GM12873 (cell line): ENCODE measurements at regions not wholly inside any gene's neighbourhood (a gene's known extent, or its start where the extent isn't known, plus 50 kb on each side); places are given as distances from the start of the nearest gene placed in this dataset.

Experiments used
- CTCF ChIP-seq: IDR thresholded peaks from 2 replicates; pipeline ENCODE4 v1.5.1; 2012; ENCODE audit warnings: low read depth, mild to moderate bottlenecking, moderate library complexity, low read length, control low read depth; ENCODE audit not compliant: insufficient read depth; ENCODE audit errors: missing control alignments

DNA sequence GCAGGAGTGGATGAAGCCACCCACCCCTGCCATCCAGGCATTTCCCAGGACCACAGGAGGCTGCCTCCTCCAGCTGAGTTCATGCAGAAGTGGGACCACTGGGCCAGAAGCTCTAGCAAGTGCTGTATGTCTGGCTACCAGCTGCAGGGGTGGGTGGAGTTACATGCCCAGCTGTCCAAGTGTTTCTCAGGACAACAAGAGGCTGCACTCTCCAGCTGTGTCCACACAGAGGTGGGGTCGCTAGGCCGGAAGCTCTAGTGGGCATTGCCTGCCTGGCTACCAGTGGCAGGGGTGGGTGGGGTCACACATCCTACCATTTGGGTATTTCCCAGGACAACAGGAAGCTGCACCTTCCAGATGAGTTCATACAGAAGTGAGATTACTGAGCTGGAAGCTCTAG, 234.0 kb upstream of the PPP2R3A start:
- TF ChIP-seq CTCF, result no peak

DNA sequence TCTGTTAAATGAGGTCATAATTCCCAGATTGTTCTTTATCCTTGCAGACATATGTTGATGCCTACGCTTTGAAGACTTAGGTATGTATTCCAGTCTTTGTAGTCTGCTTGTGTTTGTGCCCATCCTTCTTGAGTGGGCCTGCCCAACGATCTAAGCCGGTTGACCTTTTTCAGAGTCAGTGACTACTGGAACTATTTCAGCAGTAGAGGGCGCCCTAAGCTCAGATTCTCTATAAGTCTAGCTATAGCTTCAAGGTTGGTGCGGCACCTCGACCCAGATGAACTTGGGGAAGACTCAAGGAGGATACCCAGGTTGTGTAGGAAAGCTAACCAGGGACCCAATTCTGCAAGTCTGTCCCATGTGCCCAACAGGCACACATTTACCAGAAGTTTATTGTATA, 228.8 kb upstream of the PPP2R3A start:
- TF ChIP-seq CTCF, result peak; percentile 57

DNA sequence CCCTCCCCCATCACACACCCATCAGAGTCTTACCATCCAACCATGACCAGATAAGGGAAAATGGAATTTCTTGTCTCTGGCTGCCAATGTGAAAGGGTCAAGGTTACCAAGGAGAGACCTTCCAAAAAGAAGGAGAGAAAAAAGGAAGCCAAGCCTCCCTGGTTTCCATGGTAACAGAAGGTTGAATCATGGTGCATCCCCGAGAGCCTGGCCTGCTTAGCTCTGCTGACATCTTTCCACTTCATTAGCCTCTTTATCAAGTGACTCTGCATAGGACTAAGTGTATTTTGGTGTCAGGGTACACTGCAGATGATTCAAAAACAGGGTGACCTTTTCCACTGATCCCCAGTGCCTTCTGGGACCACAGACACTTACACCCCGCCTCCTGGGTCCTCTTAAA, 225.7 kb upstream of the PPP2R3A start:
- TF ChIP-seq CTCF, result no peak

DNA sequence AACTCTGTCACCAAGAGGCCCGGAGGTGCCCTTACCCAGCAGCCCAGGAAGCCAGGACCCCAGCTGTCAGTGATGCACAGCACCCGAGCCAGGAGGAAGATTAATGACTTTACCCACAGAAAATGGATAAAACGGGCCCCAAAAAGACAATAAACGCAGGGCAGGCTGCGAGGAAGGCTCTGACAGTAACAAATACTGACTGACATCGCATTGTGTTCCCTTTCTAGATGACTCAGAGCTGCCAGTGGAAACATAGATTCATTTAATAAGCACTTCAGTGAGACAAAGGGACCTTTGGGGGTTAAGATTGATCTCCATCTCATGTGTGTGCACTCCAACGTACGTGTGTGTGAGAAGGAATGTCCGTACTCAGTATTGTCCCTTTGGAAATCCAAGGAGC, 225.3 kb upstream of the PPP2R3A start:
- TF ChIP-seq CTCF, result no peak

DNA sequence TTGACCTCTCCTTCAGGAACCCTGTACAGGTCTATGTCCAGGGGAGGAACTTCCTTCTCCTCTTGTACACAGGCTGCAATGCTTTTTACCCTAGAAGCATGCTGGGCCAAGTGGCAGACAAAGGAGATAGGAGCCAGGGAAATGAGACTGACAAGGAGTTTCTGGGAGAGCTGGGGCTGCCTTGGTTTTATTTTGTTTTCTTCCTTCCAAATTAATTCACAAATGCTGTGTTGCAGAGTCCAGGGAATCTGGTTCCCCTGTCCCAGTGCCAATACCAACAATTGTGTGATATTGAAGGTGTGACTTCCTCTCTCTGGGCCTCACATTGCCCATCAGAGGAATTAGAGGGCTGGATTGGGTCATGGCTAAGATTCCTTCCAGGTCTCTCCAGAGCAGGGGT, 224.8 kb upstream of the PPP2R3A start:
- TF ChIP-seq CTCF, result no peak

DNA sequence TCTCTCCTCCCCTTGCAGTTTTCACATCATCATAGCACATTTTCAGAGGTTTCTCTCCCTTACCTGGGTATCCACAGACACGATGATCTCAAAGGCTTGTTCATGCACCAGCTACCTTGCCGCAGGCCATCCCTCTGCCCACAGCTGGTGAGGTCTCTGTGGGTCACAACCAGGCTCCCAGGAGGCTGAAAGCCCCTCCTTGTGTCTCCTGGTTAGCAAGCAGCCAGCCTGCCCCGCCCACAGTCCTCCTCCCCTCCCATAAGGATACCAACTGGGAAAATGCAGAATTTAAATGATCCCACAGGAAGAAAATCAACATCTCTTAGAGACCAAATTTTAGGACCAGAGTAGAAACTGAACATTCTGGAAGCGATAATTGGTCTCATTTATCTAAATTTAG, 213.5 kb upstream of the PPP2R3A start:
- TF ChIP-seq CTCF, result no peak

DNA sequence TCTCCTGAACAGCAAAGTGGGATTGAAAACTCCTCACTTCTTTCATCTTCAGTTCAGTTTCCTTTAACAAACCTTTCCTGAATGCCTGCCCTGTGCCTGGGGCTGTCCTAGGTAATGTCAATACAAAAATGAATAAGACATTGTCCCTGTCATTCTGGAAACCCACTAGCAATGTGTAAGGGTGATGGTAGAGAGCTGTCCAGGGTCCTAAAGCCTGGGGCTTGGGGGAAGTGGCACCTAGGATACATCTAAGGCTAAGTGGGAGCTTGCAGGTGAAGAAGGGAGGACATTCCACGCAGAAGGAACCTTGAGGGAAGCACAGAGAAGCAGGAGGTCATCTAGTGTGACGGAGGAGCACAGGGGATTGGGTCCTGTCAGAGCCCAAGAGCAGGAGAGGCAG, 212.7 kb upstream of the PPP2R3A start:
- TF ChIP-seq CTCF, result no peak

- TF ChIP-seq CTCF, result no peak
These were observed 212.0 kb upstream of the PPP2R3A start for GRCh38 chr3:135753506-135753905.
